ENCODE measurements at regions not wholly inside any gene's neighbourhood (a gene's known extent, or its start where the extent isn't known, plus 50 kb on each side); places are given as distances from the start of the nearest gene placed in this dataset.

DNA sequence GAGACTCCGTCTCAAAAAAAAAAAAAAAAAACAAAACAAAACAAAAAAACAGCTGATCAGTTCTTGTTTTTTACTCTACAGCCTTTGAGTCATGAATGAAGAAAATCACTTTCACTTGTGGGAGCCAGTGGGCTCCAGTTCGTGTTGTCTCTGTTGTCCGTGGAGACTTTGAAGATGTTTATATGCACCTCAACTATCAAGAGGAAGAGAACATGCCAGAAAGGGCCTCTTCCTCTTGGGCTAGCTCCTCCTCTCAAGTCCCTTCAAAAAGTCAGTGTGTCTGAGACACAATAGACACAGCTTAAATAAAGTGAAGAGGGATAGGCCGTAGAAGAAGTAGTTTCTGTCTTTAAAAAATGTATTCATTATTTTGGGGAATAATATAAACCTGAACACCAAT is 182.7 kb downstream of the KDR start:
- H3K4me2 ChIP-seq (ENCODE audit: low read length) = no peak overlapping the region
- no peak for TF ChIP-seq POLR2A (IDR thresholded peaks at IDR 0.05; ENCODE audit: borderline replicate concordance, extremely low read depth, insufficient read depth, insufficient read length)
- no peak for TF ChIP-seq SRF (IDR thresholded peaks at IDR 0.05; ENCODE audit: low read depth)
- TF ChIP-seq FOSL1 (IDR thresholded peaks at IDR 0.05; ENCODE audit: low read depth) = no peak
- TF ChIP-seq, protein P1, sequence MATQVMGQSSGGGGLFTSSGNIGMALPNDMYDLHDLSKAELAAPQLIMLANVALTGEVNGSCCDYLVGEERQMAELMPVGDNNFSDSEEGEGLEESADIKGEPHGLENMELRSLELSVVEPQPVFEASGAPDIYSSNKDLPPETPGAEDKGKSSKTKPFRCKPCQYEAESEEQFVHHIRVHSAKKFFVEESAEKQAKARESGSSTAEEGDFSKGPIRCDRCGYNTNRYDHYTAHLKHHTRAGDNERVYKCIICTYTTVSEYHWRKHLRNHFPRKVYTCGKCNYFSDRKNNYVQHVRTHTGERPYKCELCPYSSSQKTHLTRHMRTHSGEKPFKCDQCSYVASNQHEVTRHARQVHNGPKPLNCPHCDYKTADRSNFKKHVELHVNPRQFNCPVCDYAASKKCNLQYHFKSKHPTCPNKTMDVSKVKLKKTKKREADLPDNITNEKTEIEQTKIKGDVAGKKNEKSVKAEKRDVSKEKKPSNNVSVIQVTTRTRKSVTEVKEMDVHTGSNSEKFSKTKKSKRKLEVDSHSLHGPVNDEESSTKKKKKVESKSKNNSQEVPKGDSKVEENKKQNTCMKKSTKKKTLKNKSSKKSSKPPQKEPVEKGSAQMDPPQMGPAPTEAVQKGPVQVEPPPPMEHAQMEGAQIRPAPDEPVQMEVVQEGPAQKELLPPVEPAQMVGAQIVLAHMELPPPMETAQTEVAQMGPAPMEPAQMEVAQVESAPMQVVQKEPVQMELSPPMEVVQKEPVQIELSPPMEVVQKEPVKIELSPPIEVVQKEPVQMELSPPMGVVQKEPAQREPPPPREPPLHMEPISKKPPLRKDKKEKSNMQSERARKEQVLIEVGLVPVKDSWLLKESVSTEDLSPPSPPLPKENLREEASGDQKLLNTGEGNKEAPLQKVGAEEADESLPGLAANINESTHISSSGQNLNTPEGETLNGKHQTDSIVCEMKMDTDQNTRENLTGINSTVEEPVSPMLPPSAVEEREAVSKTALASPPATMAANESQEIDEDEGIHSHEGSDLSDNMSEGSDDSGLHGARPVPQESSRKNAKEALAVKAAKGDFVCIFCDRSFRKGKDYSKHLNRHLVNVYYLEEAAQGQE (IDR thresholded peaks at IDR 0.05; ENCODE audit: low read depth) = no peak
- no peak for TF ChIP-seq CTCF (IDR thresholded peaks at IDR 0.05 in 2 of 3, conservative IDR thresholded peaks at IDR 0.05 in 1 of 3; ENCODE audit: borderline replicate concordance in 1 of 3, insufficient read depth in 1 of 3, low read depth in 2 of 3, low read length in 2 of 3)
- no peak for TF ChIP-seq CBX3 (IDR thresholded peaks at IDR 0.05; ENCODE audit: low read depth)
- no peak for TF ChIP-seq ZFX (IDR thresholded peaks at IDR 0.05)
- TF ChIP-seq, protein P2, sequence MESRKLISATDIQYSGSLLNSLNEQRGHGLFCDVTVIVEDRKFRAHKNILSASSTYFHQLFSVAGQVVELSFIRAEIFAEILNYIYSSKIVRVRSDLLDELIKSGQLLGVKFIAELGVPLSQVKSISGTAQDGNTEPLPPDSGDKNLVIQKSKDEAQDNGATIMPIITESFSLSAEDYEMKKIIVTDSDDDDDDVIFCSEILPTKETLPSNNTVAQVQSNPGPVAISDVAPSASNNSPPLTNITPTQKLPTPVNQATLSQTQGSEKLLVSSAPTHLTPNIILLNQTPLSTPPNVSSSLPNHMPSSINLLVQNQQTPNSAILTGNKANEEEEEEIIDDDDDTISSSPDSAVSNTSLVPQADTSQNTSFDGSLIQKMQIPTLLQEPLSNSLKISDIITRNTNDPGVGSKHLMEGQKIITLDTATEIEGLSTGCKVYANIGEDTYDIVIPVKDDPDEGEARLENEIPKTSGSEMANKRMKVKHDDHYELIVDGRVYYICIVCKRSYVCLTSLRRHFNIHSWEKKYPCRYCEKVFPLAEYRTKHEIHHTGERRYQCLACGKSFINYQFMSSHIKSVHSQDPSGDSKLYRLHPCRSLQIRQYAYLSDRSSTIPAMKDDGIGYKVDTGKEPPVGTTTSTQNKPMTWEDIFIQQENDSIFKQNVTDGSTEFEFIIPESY (IDR thresholded peaks at IDR 0.05; ENCODE audit: extremely low read depth, insufficient replicate concordance, low read length) = no peak
- TF ChIP-seq CEBPB (IDR thresholded peaks at IDR 0.05; ENCODE audit: low read depth) = no peak
- no peak for TF ChIP-seq ATF3 (IDR thresholded peaks at IDR 0.05)
- TF ChIP-seq JUND (IDR thresholded peaks at IDR 0.05) = no peak
- no peak for TF ChIP-seq YY1 (IDR thresholded peaks at IDR 0.05; ENCODE audit: extremely low read depth, insufficient replicate concordance, low read depth, low read length)
- no peak for TF ChIP-seq SIN3A (IDR thresholded peaks at IDR 0.05; ENCODE audit: low read depth)
- TF ChIP-seq EGR1 (IDR thresholded peaks at IDR 0.05; ENCODE audit: low read depth) = no peak
- no peak for TF ChIP-seq SP1 (IDR thresholded peaks at IDR 0.05; ENCODE audit: low read depth)
- no peak for TF ChIP-seq ELF1 (IDR thresholded peaks at IDR 0.05; ENCODE audit: borderline replicate concordance, low read depth)
- TF ChIP-seq POLR2AphosphoS5 (IDR thresholded peaks at IDR 0.05; ENCODE audit: low read depth, low read length) = no peak
- TF ChIP-seq, protein P3, sequence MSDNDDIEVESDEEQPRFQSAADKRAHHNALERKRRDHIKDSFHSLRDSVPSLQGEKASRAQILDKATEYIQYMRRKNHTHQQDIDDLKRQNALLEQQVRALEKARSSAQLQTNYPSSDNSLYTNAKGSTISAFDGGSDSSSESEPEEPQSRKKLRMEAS (IDR thresholded peaks at IDR 0.05) = no peak
- intact Hi-C loops (cut with micrococcal nuclease) = no loop called here
- H3K27ac ChIP-seq (ENCODE audit: low read depth, low read length) = no peak overlapping the region
- no peak for ATAC-seq
- RAD21 ChIA-PET (ENCODE audit: low non-redundant PET in 1 of 2, low total read pairs in 2 of 2, uncharacterized antibody in 2 of 2, unreplicated experiment in 2 of 2) = no interaction called here
- no peaks in the 10 kb centered on the region for H3K9me3 ChIP-seq (ENCODE audit: control insufficient read depth in 1 of 2, insufficient read depth in 1 of 2, low read depth in 1 of 2, low read length in 2 of 2)
- no peaks in the 10 kb centered on the region for H4K20me1 ChIP-seq (ENCODE audit: insufficient read depth)
- peaks cover 18% of the 10 kb centered on the region; the same call in 1 of the 2 replicates for H3K27me3 ChIP-seq (ENCODE audit: insufficient read depth, low read length)
- no peaks in the 10 kb centered on the region for H3K9me2 ChIP-seq (ENCODE audit: insufficient read depth)
- no TSS peak for BruUV-seq (replicated peaks)
- POLR2A ChIA-PET = no interaction called here
- H3K79me2 ChIP-seq (ENCODE audit: insufficient read depth, low read length) = no peaks in the 10 kb centered on the region
- no peak overlapping the region for H2AFZ ChIP-seq (ENCODE audit: low read depth, low read length, poor library complexity, severe bottlenecking)
- no peaks in the 10 kb centered on the region for H3K4me1 ChIP-seq (ENCODE audit: control insufficient read depth in 1 of 2, insufficient read depth in 2 of 2, low read length in 2 of 2)
- CTCF ChIA-PET = no interaction called here
- no peaks in the 10 kb centered on the region for H3K36me3 ChIP-seq (ENCODE audit: control insufficient read depth in 1 of 2, insufficient read depth in 2 of 2, low read length in 2 of 2)
- no peak for DNase-seq (ENCODE audit: low read depth, low spot score)
- H3K4me3 ChIP-seq (replicated peaks in 1 of 2; ENCODE audit: low read depth in 1 of 2, low read length in 2 of 2) = no peak overlapping the region
- H3K9ac ChIP-seq (ENCODE audit: low read length) = no peak overlapping the region
